Nephron (organoid): ENCODE measurements at regions not wholly inside any gene's neighbourhood (a gene's known extent, or its start where the extent isn't known, plus 50 kb on each side); places are given as distances from the start of the nearest gene placed in this dataset.

Source experiments
- H3K27ac Mint-ChIP-seq, 3 experiments: 2 replicates each; pipeline ENCODE4 v1.8.0; 2020; ENCODE audit warnings: mixed read lengths in 3 of 3, mild to moderate bottlenecking in 2 of 3, moderate library complexity in 1 of 3
- H3K27me3 Mint-ChIP-seq: 2 replicates; pipeline ENCODE4 v1.8.0; 2021; ENCODE audit warnings: low read depth, mild to moderate bottlenecking, moderate library complexity, mixed read lengths
- H3K36me3 Mint-ChIP-seq: 2 replicates; pipeline ENCODE4 v1.8.0; 2020; ENCODE audit warnings: low read depth, mixed read lengths
- H3K4me1 Mint-ChIP-seq: 2 replicates; pipeline ENCODE4 v1.8.0; 2020; ENCODE audit warnings: mixed read lengths
- H3K4me3 Mint-ChIP-seq, 3 experiments: 2 replicates each; pipeline ENCODE4 v1.8.0; 2020; ENCODE audit warnings: mild to moderate bottlenecking in 3 of 3, mixed read lengths in 3 of 3, moderate library complexity in 2 of 3
- H3K9me3 Mint-ChIP-seq: 2 replicates; pipeline ENCODE4 v1.8.0; 2020; ENCODE audit warnings: mixed read lengths
- CTCF ChIP-seq, 3 experiments: fragments of 200-600 bp; sonication (generic); IDR thresholded peaks; one replicate each; pipeline ENCODE4 v1.5.0; 2021; ENCODE audit warnings: antibody characterized with exemption in 3 of 3; ENCODE audit not compliant: unreplicated experiment in 3 of 3

- Mint-ChIP-seq H3K4me1 (peaks cover 22% of the 10 kb centered on the region), H3K9me3 (peaks cover 3% of the 10 kb centered on the region), H3K36me3 (no peaks in the 10 kb centered on the region), H3K27me3 (no peaks in the 10 kb centered on the region), H3K4me3 (no peak overlapping the region), H3K27ac (no peak overlapping the region)
- no peak for TF ChIP-seq CTCF (IDR thresholded peaks at IDR 0.05; ENCODE audit: unreplicated experiment in 3 of 3)
These were observed 1381.1 kb upstream of the LRRTM3 start for GRCh38 chr10:65544756-65545155.

GRCh38 chr10:65548001-65548400 lies 1377.8 kb upstream of the LRRTM3 start:
- H3K4me3 Mint-ChIP-seq = peak overlapping the region in 1 of 3 experiments; percentile 1
- no peak for TF ChIP-seq CTCF (IDR thresholded peaks at IDR 0.05; ENCODE audit: unreplicated experiment in 3 of 3)
- peaks cover 3% of the 10 kb centered on the region for H3K9me3 Mint-ChIP-seq
- peaks cover 30% of the 10 kb centered on the region for H3K4me1 Mint-ChIP-seq
- peak overlapping the region; percentile 40 to 74 (median 58) for H3K27ac Mint-ChIP-seq
- no peaks in the 10 kb centered on the region for H3K36me3 Mint-ChIP-seq
- H3K27me3 Mint-ChIP-seq = no peaks in the 10 kb centered on the region

GRCh38 chr10:65550761-65551160 lies 1375.1 kb upstream of the LRRTM3 start:
- peaks cover 30% of the 10 kb centered on the region for H3K4me1 Mint-ChIP-seq
- no peak for TF ChIP-seq CTCF (IDR thresholded peaks at IDR 0.05; ENCODE audit: unreplicated experiment in 3 of 3)
- H3K27ac Mint-ChIP-seq = no peak overlapping the region
- H3K4me3 Mint-ChIP-seq = no peak overlapping the region
- no peaks in the 10 kb centered on the region for H3K27me3 Mint-ChIP-seq
- H3K9me3 Mint-ChIP-seq = peaks cover 3% of the 10 kb centered on the region
- no peaks in the 10 kb centered on the region for H3K36me3 Mint-ChIP-seq

GRCh38 chr10:65555192-65555591 lies 1370.6 kb upstream of the LRRTM3 start:
- Mint-ChIP-seq H3K27me3 (no peaks in the 10 kb centered on the region), H3K36me3 (no peaks in the 10 kb centered on the region), H3K4me3 (no peak overlapping the region), H3K27ac (no peak overlapping the region), H3K4me1 (peaks cover 8% of the 10 kb centered on the region), H3K9me3 (no peaks in the 10 kb centered on the region)
- TF ChIP-seq CTCF (IDR thresholded peaks at IDR 0.05; ENCODE audit: unreplicated experiment in 3 of 3) = no peak

- no peak overlapping the region for H3K4me3 Mint-ChIP-seq
- peaks cover 2% of the 10 kb centered on the region for H3K4me1 Mint-ChIP-seq
These were observed 1369.8 kb upstream of the LRRTM3 start for GRCh38 chr10:65556006-65556405.

More at GRCh38 chr10:65556006-65556405, 1369.8 kb upstream of the LRRTM3 start:
- Mint-ChIP-seq H3K36me3 (no peaks in the 10 kb centered on the region), H3K9me3 (no peaks in the 10 kb centered on the region), H3K27ac (no peak overlapping the region), H3K27me3 (no peaks in the 10 kb centered on the region)
- TF ChIP-seq CTCF (IDR thresholded peaks at IDR 0.05; ENCODE audit: unreplicated experiment in 3 of 3) = no peak
